ENCODE measurements at regions not wholly inside any gene's neighbourhood (a gene's known extent, or its start where the extent isn't known, plus 50 kb on each side); places are given as distances from the start of the nearest gene placed in this dataset.

DNA sequence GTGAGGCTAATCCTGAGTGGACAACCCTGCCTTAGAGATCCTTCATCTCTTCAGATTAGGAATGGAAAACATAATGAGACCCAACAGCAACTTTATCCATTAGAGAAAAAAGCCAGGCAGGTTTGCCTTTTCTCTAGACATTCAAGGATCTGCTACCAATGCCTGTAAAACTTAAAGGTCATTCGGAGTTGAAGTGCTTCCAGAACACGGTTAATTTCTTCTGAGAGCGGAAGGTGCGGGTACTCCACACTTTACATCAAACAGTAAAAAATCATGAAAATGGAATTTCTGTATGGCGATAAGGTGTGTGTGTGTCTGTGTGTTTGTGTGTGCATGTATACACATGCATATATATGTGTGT is 65.2 kb upstream of the PRKACB start:
- TF ChIP-seq POLR2A (IDR thresholded peaks at IDR 0.05; ENCODE audit: low read depth, low read length) (no peak), POLR2AphosphoS5 (IDR thresholded peaks at IDR 0.05; ENCODE audit: low read depth, low read length) (no peak), TAF1 (IDR thresholded peaks at IDR 0.05; ENCODE audit: borderline replicate concordance, low read depth, low read length) (no peak)
